NT2/D1 (cell line): ENCODE measurements at regions not wholly inside any gene's neighbourhood (a gene's known extent, or its start where the extent isn't known, plus 50 kb on each side); places are given as distances from the start of the nearest gene placed in this dataset.

Source experiments
- DNase-seq: peaks from one replicate; pipeline ENCODE4 v3.0.0-alpha.2; 2011; ENCODE audit warnings: low read depth, low spot score
- H3K27me3 ChIP-seq: 2 replicates; pipeline ENCODE4 v1.6.0; 2011; ENCODE audit warnings: mild to moderate bottlenecking; ENCODE audit not compliant: insufficient read length, insufficient read depth
- H3K36me3 ChIP-seq: 2 replicates; pipeline ENCODE4 v1.6.1; 2011; ENCODE audit warnings: mild to moderate bottlenecking, low read length, mixed read lengths; ENCODE audit not compliant: insufficient read depth, insufficient read length
- H3K4me1 ChIP-seq: 2 replicates; pipeline ENCODE4 v1.5.1; 2011; ENCODE audit not compliant: insufficient read depth, insufficient read length
- H3K4me3 ChIP-seq: 2 replicates; pipeline ENCODE4 v1.5.1; 2011; ENCODE audit warnings: low read depth; ENCODE audit not compliant: insufficient read length
- H3K9ac ChIP-seq: 2 replicates; pipeline ENCODE4 v1.6.0; 2011; ENCODE audit warnings: low read depth; ENCODE audit not compliant: insufficient read length
- H3K9me3 ChIP-seq: 2 replicates; pipeline ENCODE4 v1.5.1; 2011; ENCODE audit warnings: mild to moderate bottlenecking, low read length; ENCODE audit not compliant: insufficient read depth
- SUZ12 ChIP-seq: IDR thresholded peaks from 2 replicates; pipeline ENCODE4 v1.6.1; 2011; ENCODE audit not compliant: insufficient read length, insufficient read depth; ENCODE audit errors: extremely low read depth
- YY1 ChIP-seq: IDR thresholded peaks from 2 replicates; pipeline ENCODE4 v1.6.1; 2011; ENCODE audit not compliant: insufficient read length, insufficient read depth
- ZNF274 ChIP-seq: IDR thresholded peaks from 2 replicates; pipeline ENCODE4 v1.6.1; 2011; ENCODE audit warnings: mild to moderate bottlenecking, low read depth, low read length

- TF ChIP-seq SUZ12 (no peak), ZNF274 (no peak), YY1 (no peak)
- no peak for DNase-seq
These were observed 123.3 kb upstream of the SESN3 start for GRCh38 chr11:95354304-95354703.

DNA sequence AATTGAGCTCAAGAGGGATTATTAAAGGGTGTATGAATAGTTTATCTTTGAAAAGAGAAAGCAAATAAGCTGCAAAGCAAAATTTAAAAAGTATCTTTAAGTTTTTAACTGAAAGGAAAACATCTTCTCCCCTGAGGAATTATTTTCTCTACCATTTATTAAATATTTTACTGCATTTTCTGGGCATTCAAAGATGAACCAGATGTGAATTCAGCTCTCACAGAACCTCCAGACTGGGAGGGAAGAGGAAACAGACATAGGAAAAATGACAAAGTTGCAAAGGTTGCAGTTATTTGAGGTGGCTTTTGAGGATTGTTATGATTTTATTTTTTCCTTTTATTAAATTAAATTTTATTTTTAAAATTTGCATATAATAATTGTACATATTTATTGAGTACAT lies 122.7 kb upstream of the SESN3 start:
- Histone ChIP-seq H3K4me3 (no peak overlapping the region), H3K4me1 (no peaks in the 10 kb centered on the region), H3K9ac (no peak overlapping the region), H3K36me3 (no peaks in the 10 kb centered on the region), H3K9me3 (no peaks in the 10 kb centered on the region), H3K27me3 (no peaks in the 10 kb centered on the region)
- TF ChIP-seq SUZ12 (no peak), YY1 (no peak), ZNF274 (no peak)
- DNase-seq, result no peak

More at GRCh38 chr11:95354304-95354703, 123.3 kb upstream of the SESN3 start:
- Histone ChIP-seq H3K9ac (no peak overlapping the region), H3K9me3 (no peaks in the 10 kb centered on the region), H3K36me3 (no peaks in the 10 kb centered on the region), H3K27me3 (no peaks in the 10 kb centered on the region), H3K4me3 (no peak overlapping the region), H3K4me1 (no peaks in the 10 kb centered on the region)

DNA sequence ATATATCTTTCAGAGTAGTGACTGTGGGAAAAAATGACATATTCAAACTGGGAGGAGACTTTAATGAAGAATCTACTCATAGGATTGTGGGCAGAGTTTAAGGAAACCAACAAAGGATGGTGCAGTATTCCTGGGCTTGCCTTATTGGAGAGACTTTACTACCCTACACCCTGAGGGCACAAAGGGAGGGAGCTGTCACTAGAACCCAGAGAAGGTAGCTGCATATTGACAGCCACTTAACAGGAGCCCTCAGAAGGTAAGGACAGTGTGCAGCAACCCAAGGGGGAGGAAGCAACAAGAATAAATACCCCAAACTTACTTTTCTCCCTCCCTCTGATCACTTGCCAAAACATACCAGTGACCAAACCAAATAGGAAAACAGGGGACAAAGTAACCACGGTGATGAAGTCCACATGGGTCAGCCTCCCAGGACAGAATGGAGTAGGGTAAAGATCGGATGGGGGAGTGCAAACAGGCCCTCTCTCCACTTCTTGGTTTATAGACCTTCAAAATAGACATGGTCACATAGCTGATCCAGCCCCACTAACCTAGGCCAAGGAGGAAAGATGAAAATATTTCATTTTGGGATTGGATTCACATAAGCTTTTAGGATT lies 121.8 kb upstream of the SESN3 start:
- Histone ChIP-seq H3K9me3 (no peaks in the 10 kb centered on the region), H3K4me1 (no peaks in the 10 kb centered on the region), H3K9ac (no peak overlapping the region), H3K4me3 (no peak overlapping the region), H3K36me3 (no peaks in the 10 kb centered on the region), H3K27me3 (no peaks in the 10 kb centered on the region)
- TF ChIP-seq YY1 (no peak), SUZ12 (no peak), ZNF274 (no peak)
- no peak for DNase-seq

DNA sequence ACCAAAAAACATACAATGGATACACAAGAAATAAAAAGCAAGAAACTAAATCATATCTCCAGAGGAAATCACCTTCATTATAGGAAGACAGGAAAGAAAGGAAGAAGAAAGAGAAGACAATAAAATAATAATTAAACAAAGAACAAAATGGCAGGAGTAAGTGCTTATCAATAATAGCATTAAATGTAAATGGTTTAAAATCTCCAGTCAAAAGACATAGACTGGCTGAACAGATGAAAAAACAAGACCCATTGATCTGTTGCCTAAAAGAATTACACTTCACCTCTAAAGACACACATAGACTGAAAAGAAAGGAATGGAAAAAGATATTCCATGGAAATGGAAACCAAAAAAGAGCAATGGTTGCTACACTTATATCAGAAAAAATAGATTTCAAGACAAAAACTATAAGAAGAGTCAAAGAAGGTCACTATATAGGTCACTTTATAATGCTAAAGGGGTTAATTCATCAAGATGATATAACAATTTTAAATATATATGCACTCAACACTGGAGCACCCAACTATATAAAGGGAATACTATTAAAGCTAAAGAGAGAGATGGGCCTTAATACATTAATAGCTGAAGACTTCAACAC lies 118.4 kb upstream of the SESN3 start:
- H3K4me3 ChIP-seq, result no peak overlapping the region
- TF ChIP-seq SUZ12 (no peak), ZNF274 (no peak), YY1 (no peak)
- H3K27me3 ChIP-seq, result no peaks in the 10 kb centered on the region

GRCh38 chr11:95346265-95346664 lies 115.3 kb upstream of the SESN3 start:
- Histone ChIP-seq H3K4me1 (peaks cover 2% of the 10 kb centered on the region), H3K27me3 (no peaks in the 10 kb centered on the region), H3K36me3 (no peaks in the 10 kb centered on the region), H3K9me3 (peaks cover 3% of the 10 kb centered on the region; the same call in 1 of the 2 replicates), H3K4me3 (no peak overlapping the region), H3K9ac (no peak overlapping the region)
- TF ChIP-seq ZNF274 (no peak), YY1 (no peak), SUZ12 (no peak)
- no peak for DNase-seq

More for the DNA sequence above, 118.4 kb upstream of the SESN3 start:
- DNase-seq, result no peak
- Histone ChIP-seq H3K4me1 (no peaks in the 10 kb centered on the region), H3K9ac (no peak overlapping the region), H3K9me3 (peaks cover 3% of the 10 kb centered on the region; the same call in 1 of the 2 replicates), H3K36me3 (no peaks in the 10 kb centered on the region)

DNA sequence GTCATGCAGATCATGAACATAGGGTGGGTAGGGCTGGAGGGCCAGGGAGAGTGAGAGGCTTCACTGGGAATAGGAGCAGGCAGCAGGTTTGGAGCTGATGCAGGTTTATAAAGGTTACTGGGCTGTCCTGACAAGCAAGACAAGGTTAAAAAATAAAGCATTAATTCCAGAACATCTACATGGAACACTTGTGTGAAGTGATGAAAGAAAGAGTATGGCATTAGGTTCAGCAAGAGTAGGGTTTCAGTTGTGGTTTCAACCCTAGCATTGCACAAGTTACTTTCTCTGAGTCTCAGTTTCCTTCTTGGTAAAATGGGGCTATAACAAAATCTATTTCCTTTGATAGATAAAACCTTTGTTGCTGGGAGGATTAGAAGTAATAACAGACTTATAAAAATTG lies 114.6 kb upstream of the SESN3 start:
- peaks cover 5% of the 10 kb centered on the region for H3K4me1 ChIP-seq
- TF ChIP-seq YY1 (no peak), SUZ12 (no peak), ZNF274 (no peak)
- H3K4me3 ChIP-seq, result no peak overlapping the region
- H3K9me3 ChIP-seq, result peaks cover 3% of the 10 kb centered on the region; the same call in 1 of the 2 replicates
- DNase-seq, result no peak
- H3K27me3 ChIP-seq, result no peaks in the 10 kb centered on the region
- H3K9ac ChIP-seq, result no peak overlapping the region
- H3K36me3 ChIP-seq, result no peaks in the 10 kb centered on the region

GRCh38 chr11:95344932-95345642 lies 114.1 kb upstream of the SESN3 start:
- H3K4me1 ChIP-seq, result peaks cover 5% of the 10 kb centered on the region
- no peak for TF ChIP-seq ZNF274
- no peak for TF ChIP-seq SUZ12
- no peak for TF ChIP-seq YY1
- DNase-seq, result no peak

More at GRCh38 chr11:95344932-95345642, 114.1 kb upstream of the SESN3 start:
- Histone ChIP-seq H3K9me3 (peaks cover 3% of the 10 kb centered on the region; the same call in 1 of the 2 replicates), H3K4me3 (no peak overlapping the region), H3K9ac (no peak overlapping the region), H3K27me3 (no peaks in the 10 kb centered on the region), H3K36me3 (no peaks in the 10 kb centered on the region)
